ENCODE measurements at regions not wholly inside any gene's neighbourhood (a gene's known extent, or its start where the extent isn't known, plus 50 kb on each side); places are given as distances from the start of the nearest gene placed in this dataset.
"Not testable (repeated sequence)": the region's sequence is repeated elsewhere in the genome, so short reads cannot be mapped to it uniquely, and the experiment has no call there.

GRCh38 chr7:15073301-15073700 lies 170.8 kb upstream of the DGKB start:
- no peak for TF ChIP-seq CTCF (IDR thresholded peaks at IDR 0.05; ENCODE audit: low read depth, low read length, missing control alignments)
- in situ Hi-C loops (cut with HindIII; ENCODE audit: low sequenced_read_pairs), result no loop called here
- H3K4me3 ChIP-seq (ENCODE audit: low read depth, low read length), result no peak overlapping the region
- DNase-seq (ENCODE audit: low read depth), result no peak

GRCh38 chr7:15068324-15068723 lies 165.8 kb upstream of the DGKB start:
- no peak for DNase-seq (ENCODE audit: low read depth)
- TF ChIP-seq CTCF (IDR thresholded peaks at IDR 0.05; ENCODE audit: low read depth, low read length, missing control alignments), result no peak
- no peak overlapping the region for H3K4me3 ChIP-seq (ENCODE audit: low read depth, low read length)
- in situ Hi-C loops (cut with HindIII; ENCODE audit: low sequenced_read_pairs), result no loop called here

GRCh38 chr7:15057272-15057671 lies 154.7 kb upstream of the DGKB start:
- in situ Hi-C loops (cut with HindIII; ENCODE audit: low sequenced_read_pairs), result no loop called here
- no peak for TF ChIP-seq CTCF (IDR thresholded peaks at IDR 0.05; ENCODE audit: low read depth, low read length, missing control alignments)

GRCh38 chr7:15054304-15054703 lies 151.8 kb upstream of the DGKB start:
- in situ Hi-C loops (cut with HindIII; ENCODE audit: low sequenced_read_pairs); DNase-seq (ENCODE audit: low read depth); H3K4me3 ChIP-seq (ENCODE audit: low read depth, low read length): not testable (repeated sequence)

More at GRCh38 chr7:15057272-15057671, 154.7 kb upstream of the DGKB start:
- H3K4me3 ChIP-seq (ENCODE audit: low read depth, low read length), result no peak overlapping the region
- no peak for DNase-seq (ENCODE audit: low read depth)

- DNase-seq (ENCODE audit: low read depth), result no peak
- TF ChIP-seq CTCF (IDR thresholded peaks at IDR 0.05; ENCODE audit: low read depth, low read length, missing control alignments), result no peak
- no peak overlapping the region for H3K4me3 ChIP-seq (ENCODE audit: low read depth, low read length)
- in situ Hi-C loops (cut with HindIII; ENCODE audit: low sequenced_read_pairs), result no loop called here
Measured at GRCh38 chr7:15049157-15049556, 146.6 kb upstream of the DGKB start.

- DNase-seq (ENCODE audit: low read depth), result no peak
- no peak for TF ChIP-seq CTCF (IDR thresholded peaks at IDR 0.05; ENCODE audit: low read depth, low read length, missing control alignments)
- H3K4me3 ChIP-seq (ENCODE audit: low read depth, low read length), result no peak overlapping the region
- in situ Hi-C loops (cut with HindIII; ENCODE audit: low sequenced_read_pairs), result no loop called here
Measured at GRCh38 chr7:15046861-15047260, 144.3 kb upstream of the DGKB start.

- H3K4me3 ChIP-seq (ENCODE audit: low read depth, low read length), result no peak overlapping the region
- in situ Hi-C loops (cut with HindIII; ENCODE audit: low sequenced_read_pairs), result no loop called here
- DNase-seq (ENCODE audit: low read depth), result no peak
- no peak for TF ChIP-seq CTCF (IDR thresholded peaks at IDR 0.05; ENCODE audit: low read depth, low read length, missing control alignments)
Measured at GRCh38 chr7:15043931-15044330, 141.4 kb upstream of the DGKB start.
